Left lung (tissue), 4 donors: ENCODE measurements at regions not wholly inside any gene's neighbourhood (a gene's known extent, or its start where the extent isn't known, plus 50 kb on each side); places are given as distances from the start of the nearest gene placed in this dataset.
"Not testable (repeated sequence)": the region's sequence is repeated elsewhere in the genome, so short reads cannot be mapped to it uniquely, and the experiment has no call there.

Experiments
- ATAC-seq: fragments of 200-7000 bp; cut with Tn5 transposase; one replicate; pipeline ENCODE4 v1.9.1; 2020; ENCODE audit warnings: moderate library complexity
- DNase-seq, 4 donors: peaks; one replicate each; pipeline ENCODE4 v3.0.0-alpha.2; 2013 to 2020
- H3K27ac ChIP-seq, 2 donors: fragments of 200-600 bp; sonication (generic) in 1 of 2; one replicate each; pipeline versions ENCODE4 v1.5.0 to v1.8.0; 2020 to 2021
- H3K27me3 ChIP-seq, 2 donors: fragments of 200-600 bp; sonication (generic) in 1 of 2; one replicate each; pipeline versions ENCODE4 v1.5.0 to v1.8.0; 2020 to 2021
- H3K36me3 ChIP-seq, 2 donors: fragments of 200-600 bp; sonication (generic) in 1 of 2; one replicate each; pipeline versions ENCODE4 v1.5.0 to v1.8.0; 2020 to 2021
- H3K4me1 ChIP-seq, 2 donors: fragments of 200-600 bp; one replicate each; pipeline ENCODE4 v1.8.0; 2021
- H3K4me3 ChIP-seq, 2 donors: fragments of 200-600 bp; sonication (generic) in 1 of 2; one replicate each; pipeline versions ENCODE4 v1.5.0 to v1.8.0; 2020 to 2021; ENCODE audit warnings: mild to moderate bottlenecking in 1 of 2
- H3K9me3 ChIP-seq, 2 donors: fragments of 200-600 bp; sonication (generic) in 1 of 2; one replicate each; pipeline versions ENCODE4 v1.5.0 to v1.8.0; 2020 to 2021
- intact Hi-C, 2 donors: fragments of 100-400 bp; cut with DNase I; formaldehyde crosslinking; loops; one replicate each; pipeline versions ENCODE4 v1.11.2 to v1.14.2; 2022
- TF ChIP-seq, protein P1 (sequence below), 2 donors: fragments of 200-600 bp; sonication (generic) in 1 of 2; IDR thresholded peaks; one replicate each; pipeline versions ENCODE4 v1.5.0 to v1.8.0; 2021; ENCODE audit warnings: antibody characterized with exemption in 2 of 2
- donor health status: DM: no; HTN: yes; CAD: no.
- donor health status: DM: no; HTN: no; CAD: no.

DNA sequence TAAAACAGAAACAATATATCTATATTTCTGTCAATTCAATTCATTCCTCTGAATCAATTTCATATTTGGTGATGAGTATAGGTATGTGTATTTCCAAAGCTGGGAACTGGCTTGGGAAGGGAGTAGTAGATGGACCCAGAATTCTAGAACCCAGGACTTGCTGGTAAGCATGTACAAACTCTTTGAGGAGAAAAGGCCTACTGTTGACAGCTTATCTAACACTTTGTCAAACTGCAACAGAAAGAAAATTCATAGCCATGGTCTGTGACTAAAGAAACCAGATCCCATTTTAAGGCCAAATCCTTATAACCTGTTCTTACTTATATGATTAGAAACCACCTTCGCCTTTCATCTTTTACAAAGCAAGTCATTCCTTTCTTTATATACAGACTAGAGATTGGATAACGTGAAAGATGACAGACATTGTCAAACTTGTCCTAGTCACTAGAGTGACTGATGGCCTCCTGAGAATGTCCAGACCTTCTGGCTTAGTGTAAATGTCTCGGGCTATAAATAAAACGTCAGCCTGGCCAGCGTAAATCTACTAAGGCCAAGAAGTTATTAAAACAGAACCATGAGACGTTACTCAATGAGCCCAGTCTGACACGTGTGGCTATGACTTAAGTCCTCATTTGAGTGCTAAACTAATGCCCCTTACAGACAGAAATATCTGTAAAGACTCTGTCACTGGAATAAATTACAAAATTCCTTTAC, 152.3 kb downstream of the ALDH8A1 start:
- TF ChIP-seq, protein P1, sequence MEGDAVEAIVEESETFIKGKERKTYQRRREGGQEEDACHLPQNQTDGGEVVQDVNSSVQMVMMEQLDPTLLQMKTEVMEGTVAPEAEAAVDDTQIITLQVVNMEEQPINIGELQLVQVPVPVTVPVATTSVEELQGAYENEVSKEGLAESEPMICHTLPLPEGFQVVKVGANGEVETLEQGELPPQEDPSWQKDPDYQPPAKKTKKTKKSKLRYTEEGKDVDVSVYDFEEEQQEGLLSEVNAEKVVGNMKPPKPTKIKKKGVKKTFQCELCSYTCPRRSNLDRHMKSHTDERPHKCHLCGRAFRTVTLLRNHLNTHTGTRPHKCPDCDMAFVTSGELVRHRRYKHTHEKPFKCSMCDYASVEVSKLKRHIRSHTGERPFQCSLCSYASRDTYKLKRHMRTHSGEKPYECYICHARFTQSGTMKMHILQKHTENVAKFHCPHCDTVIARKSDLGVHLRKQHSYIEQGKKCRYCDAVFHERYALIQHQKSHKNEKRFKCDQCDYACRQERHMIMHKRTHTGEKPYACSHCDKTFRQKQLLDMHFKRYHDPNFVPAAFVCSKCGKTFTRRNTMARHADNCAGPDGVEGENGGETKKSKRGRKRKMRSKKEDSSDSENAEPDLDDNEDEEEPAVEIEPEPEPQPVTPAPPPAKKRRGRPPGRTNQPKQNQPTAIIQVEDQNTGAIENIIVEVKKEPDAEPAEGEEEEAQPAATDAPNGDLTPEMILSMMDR (IDR thresholded peaks at IDR 0.05) = no peak
- H3K4me3 ChIP-seq = no peak overlapping the region
- H3K4me1 ChIP-seq = no peaks in the 10 kb centered on the region
- ATAC-seq = no peak
- peaks cover 0 to 6% of the 10 kb centered on the region in 2 donors for H3K9me3 ChIP-seq
- no peak for DNase-seq
- no peaks in the 10 kb centered on the region for H3K27me3 ChIP-seq
- no peak overlapping the region for H3K27ac ChIP-seq
- intact Hi-C loops = no loop called here
- H3K36me3 ChIP-seq = no peaks in the 10 kb centered on the region

DNA sequence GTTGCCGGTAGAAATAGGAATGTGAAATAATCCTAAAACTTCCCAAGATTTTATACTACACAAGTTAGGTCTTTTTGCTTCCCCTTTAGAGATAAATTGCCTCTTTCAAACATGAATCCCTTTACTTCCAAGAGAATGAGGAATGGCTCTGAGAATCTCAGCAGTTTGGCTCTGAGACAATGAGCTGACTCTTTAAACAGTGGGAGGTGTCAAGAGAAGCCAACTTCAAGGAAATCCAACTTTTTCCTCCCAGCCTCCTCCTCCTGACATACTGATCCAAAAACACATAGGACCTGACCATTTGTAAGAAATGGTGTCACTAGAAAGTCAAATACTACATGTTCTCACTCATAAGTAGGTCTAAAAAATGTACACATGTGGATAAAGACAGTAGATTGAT, 154.2 kb downstream of the ALDH8A1 start:
- peaks cover 0 to 25% of the 10 kb centered on the region in 2 donors for H3K9me3 ChIP-seq
- H3K36me3 ChIP-seq = no peaks in the 10 kb centered on the region
- intact Hi-C loops = no loop called here
- no peak overlapping the region for H3K27ac ChIP-seq
- ATAC-seq (no peak), DNase-seq (no peak)
- TF ChIP-seq, protein P1 (IDR thresholded peaks at IDR 0.05) = no peak
- no peaks in the 10 kb centered on the region for H3K4me1 ChIP-seq
- H3K27me3 ChIP-seq = no peaks in the 10 kb centered on the region
- H3K4me3 ChIP-seq = no peak overlapping the region

DNA sequence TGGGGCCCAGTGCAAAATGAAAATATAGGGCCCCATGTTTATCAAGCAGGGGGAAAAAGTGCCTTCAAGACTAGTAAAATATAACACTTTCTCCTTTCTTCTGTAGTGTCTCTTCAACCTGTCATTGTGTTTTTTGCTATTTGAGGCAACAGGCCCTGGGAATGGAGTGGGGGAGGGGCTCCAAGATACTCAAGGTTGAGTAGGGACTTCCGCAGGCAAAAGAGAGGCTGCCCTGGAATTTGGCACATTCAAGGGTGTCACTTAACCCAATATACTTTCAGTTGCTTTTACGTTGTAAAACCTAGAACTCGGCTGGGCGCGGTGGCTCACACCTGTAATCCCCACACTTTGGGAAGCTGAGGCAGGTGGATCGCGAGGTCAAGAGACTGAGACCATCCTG, 154.9 kb downstream of the ALDH8A1 start:
- no peaks in the 10 kb centered on the region for H3K27me3 ChIP-seq
- intact Hi-C loops = no loop called here
- H3K4me1 ChIP-seq = no peaks in the 10 kb centered on the region
- ATAC-seq = no peak
- no peak for DNase-seq
- no peaks in the 10 kb centered on the region for H3K36me3 ChIP-seq
- H3K27ac ChIP-seq = no peak overlapping the region
- TF ChIP-seq, protein P1 (IDR thresholded peaks at IDR 0.05) = no peak
- peaks cover 0 to 28% of the 10 kb centered on the region in 2 donors for H3K9me3 ChIP-seq
- H3K4me3 ChIP-seq = no peak overlapping the region

DNA sequence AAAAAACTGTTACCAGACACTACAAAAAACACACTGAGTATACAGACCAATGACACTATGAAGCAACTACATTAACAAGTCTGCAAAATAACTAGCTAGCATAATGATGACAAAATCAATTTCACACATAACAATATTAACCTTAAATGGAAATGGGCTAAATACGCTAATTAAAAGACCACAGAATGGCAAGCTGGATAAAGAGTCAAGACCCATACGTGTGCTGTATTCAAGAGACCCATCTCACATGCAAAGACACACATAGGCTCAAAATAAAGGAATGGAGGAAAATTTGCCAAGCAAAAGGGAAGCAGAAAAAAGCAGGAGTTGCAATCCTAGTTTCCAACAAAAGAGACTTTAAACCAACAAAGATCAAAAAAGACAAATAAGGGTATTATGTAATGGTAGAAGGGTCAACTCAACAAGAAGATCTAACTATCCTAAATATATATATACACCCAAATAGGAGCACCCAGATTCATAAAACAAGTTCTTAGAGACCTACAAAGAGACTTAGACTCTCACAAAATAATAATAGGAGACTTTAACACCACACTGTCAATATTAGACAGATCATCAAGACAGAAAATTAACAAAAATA, 158.6 kb downstream of the ALDH8A1 start:
- not testable (repeated sequence) for DNase-seq

DNA sequence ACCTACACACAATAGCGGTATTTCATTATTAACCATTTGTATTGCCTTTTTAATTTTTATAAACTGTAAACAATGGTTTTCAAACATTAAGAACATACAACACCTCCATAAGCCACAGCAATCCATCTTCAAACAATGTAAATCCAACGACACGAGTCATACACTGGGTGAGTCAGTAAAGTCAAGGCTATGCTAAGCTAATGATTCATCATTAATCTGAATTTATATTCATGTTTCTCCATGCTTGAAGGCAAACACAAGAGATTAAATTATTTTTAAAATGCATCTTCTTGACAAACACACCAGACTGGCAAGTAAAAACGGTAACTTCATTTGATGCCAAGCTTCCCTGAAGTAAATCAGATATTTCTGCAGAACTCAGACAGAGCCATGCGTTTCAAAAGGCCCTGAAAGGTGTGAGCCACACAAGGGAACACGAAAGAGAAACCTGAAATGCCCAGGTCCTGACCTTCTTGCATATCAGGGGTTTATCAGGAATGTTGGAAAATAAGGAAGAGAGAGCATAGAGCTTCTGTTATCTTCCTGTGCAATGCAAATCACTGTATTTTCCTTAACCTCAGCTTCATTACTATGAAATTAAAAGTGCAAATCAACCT, 162.5 kb downstream of the ALDH8A1 start:
- no peaks in the 10 kb centered on the region for H3K36me3 ChIP-seq
- H3K27ac ChIP-seq = no peak overlapping the region
- no peaks in the 10 kb centered on the region for H3K27me3 ChIP-seq
- TF ChIP-seq, protein P1 (IDR thresholded peaks at IDR 0.05) = no peak
- no peaks in the 10 kb centered on the region for H3K4me1 ChIP-seq
- peaks cover 0 to 20% of the 10 kb centered on the region in 2 donors for H3K9me3 ChIP-seq
- no peak overlapping the region for H3K4me3 ChIP-seq
- no peak for ATAC-seq
- intact Hi-C loops = no loop called here
- no peak for DNase-seq

More for the DNA sequence above, 158.6 kb downstream of the ALDH8A1 start:
- H3K27ac ChIP-seq, H3K27me3 ChIP-seq, H3K36me3 ChIP-seq, intact Hi-C loops, H3K4me1 ChIP-seq, ATAC-seq, H3K4me3 ChIP-seq: not testable (repeated sequence)
- peaks cover 0 to 28% of the 10 kb centered on the region in 2 donors for H3K9me3 ChIP-seq
